K562 (cell line): ENCODE measurements at regions not wholly inside any gene's neighbourhood (a gene's known extent, or its start where the extent isn't known, plus 50 kb on each side); places are given as distances from the start of the nearest gene placed in this dataset.

ENCODE experiments used
- ATAC-seq: fragments of 200-7000 bp; cut with Tn5 transposase; 3 replicates; pipeline ENCODE4 v1.9.1; 2020; ENCODE audit warnings: moderate library complexity
- BruUV-seq: library from RNA; stranded (reverse); fragments of 400-500 nt; replicated peaks from 2 replicates; lab custom pipeline; 2021; lab: Mats Ljungman, UMichigan
- CTCF ChIA-PET: fragments of 300-600 bp; formaldehyde crosslinking; extraction: SDS; loops from one replicate; lab custom pipeline; 2021; ENCODE audit warnings: low intra/inter-chr PET ratio; lab: Yijun Ruan, JAX
- POLR2A ChIA-PET: fragments of 300-600, 350-650 bp; sonication (Branson Sonifier 250); formaldehyde crosslinking; extraction: SDS; loops from one replicate; lab custom pipeline; 2021; ENCODE audit warnings: antibody characterized with exemption, inconsistent platforms; lab: Yijun Ruan, JAX
- DNase-seq, 4 experiments: peaks; one replicate each; pipeline versions ENCODE4 v3.0.0 to v3.0.0-alpha.2; 2011 to 2018; ENCODE audit warnings: low spot score in 3 of 4, mixed read lengths in 3 of 4; ENCODE audit errors: extremely low read depth in 1 of 4
- FAIRE-seq: peaks from 2 replicates; lab custom pipeline; 2011; peaks lifted over from hg19 to GRCh38; lab: Jason Lieb, UNC
- H2AFZ ChIP-seq: 2 replicates; pipeline ENCODE4 v1.6.0; 2011; ENCODE audit warnings: low read depth, low read length, control low read depth, inconsistent platforms
- H3K27ac ChIP-seq: fragments of 200-600 bp; 3 replicates; pipeline ENCODE4 v1.8.0; 2011; ENCODE audit warnings: low read depth, mild to moderate bottlenecking, control low read depth, inconsistent platforms, low read length, moderate library complexity, mixed read lengths; ENCODE audit errors: extremely low read depth
- H3K27me3 ChIP-seq, 2 experiments: fragments of 300-600 bp in 1 of 2; 2 replicates in 1 of 2; 3 replicates in 1 of 2; pipeline versions ENCODE4 v1.6.0 to v1.8.0; 2011; ENCODE audit warnings: inconsistent platforms in 2 of 2, low read length in 2 of 2, mild to moderate bottlenecking in 1 of 2, mixed read lengths in 1 of 2, moderate library complexity in 1 of 2; ENCODE audit not compliant: control insufficient read depth in 2 of 2, insufficient read depth in 2 of 2
- H3K36me3 ChIP-seq: fragments of 300-600 bp; 3 replicates; pipeline ENCODE4 v1.8.0; 2011; ENCODE audit warnings: mild to moderate bottlenecking, low read length, inconsistent platforms; ENCODE audit not compliant: control insufficient read depth, insufficient read depth
- H3K4me1 ChIP-seq, 2 experiments: fragments of 200-600 bp in 1 of 2; replicated peaks in 1 of 2; 2 replicates in 1 of 2; 3 replicates in 1 of 2; pipeline versions ENCODE4 v1.5.1 to v1.8.0; 2011; ENCODE audit warnings: inconsistent platforms in 2 of 2, low read length in 2 of 2, mild to moderate bottlenecking in 1 of 2, mixed read lengths in 1 of 2, moderate library complexity in 1 of 2; ENCODE audit not compliant: control insufficient read depth in 2 of 2, insufficient read depth in 2 of 2
- H3K4me2 ChIP-seq: 2 replicates; pipeline ENCODE4 v1.6.1; 2011; ENCODE audit warnings: low read length, control low read depth, inconsistent platforms, mixed read lengths; ENCODE audit not compliant: insufficient read depth
- H3K4me3 ChIP-seq: fragments of 200-600 bp; sonication (generic), shearing (Covaris generic); 2 replicates; pipeline ENCODE4 v1.5.1; 2016; ENCODE audit warnings: control low read depth, inconsistent platforms
- H3K79me2 ChIP-seq: fragments of 200-600 bp; 3 replicates; pipeline ENCODE4 v1.8.0; 2011; ENCODE audit warnings: low read length, inconsistent platforms; ENCODE audit not compliant: control insufficient read depth, insufficient read depth
- H3K9ac ChIP-seq, 2 experiments: 2 replicates each; pipeline versions ENCODE4 v1.6.0 to v1.6.1; 2011; ENCODE audit warnings: low read depth in 2 of 2, low read length in 2 of 2, control low read depth in 1 of 2, inconsistent platforms in 1 of 2, mild to moderate bottlenecking in 1 of 2, mixed read lengths in 1 of 2; ENCODE audit not compliant: insufficient read depth in 1 of 2
- H3K9me1 ChIP-seq: one replicate; pipeline ENCODE4 v1.6.0; 2011; ENCODE audit warnings: inconsistent platforms, mild to moderate bottlenecking, low read length, moderate library complexity; ENCODE audit not compliant: control insufficient read depth, insufficient read depth
- H3K9me3 ChIP-seq: replicated peaks from 2 replicates; pipeline ENCODE4 v1.5.1; 2011; ENCODE audit warnings: low read depth, low read length, inconsistent platforms; ENCODE audit not compliant: control insufficient read depth, insufficient read depth
- H4K20me1 ChIP-seq: replicated peaks from 2 replicates; pipeline ENCODE4 v1.6.1; 2011; ENCODE audit warnings: low read length, inconsistent platforms, mixed read lengths; ENCODE audit not compliant: control insufficient read depth, insufficient read depth
- CEBPZ ChIP-seq: fragments of 150-350 bp; IDR thresholded peaks from 2 replicates; pipeline ENCODE4 v1.6.1; 2014; ENCODE audit warnings: low read depth, mild to moderate bottlenecking, low read length, borderline replicate concordance
- HMBOX1 ChIP-seq: sonication (generic); IDR thresholded peaks from 2 replicates; pipeline ENCODE4 v1.6.1; 2016
- HSF4 ChIP-seq: fragments of 250-450 bp; sonication (Bioruptor Pico); IDR thresholded peaks from 2 replicates; pipeline ENCODE4 v2.1.2; 2022; ENCODE audit warnings: mild to moderate bottlenecking, moderate library complexity, borderline replicate concordance
- KLF13 ChIP-seq: fragments of 450-650 bp; IDR thresholded peaks from 2 replicates; pipeline ENCODE4 v1.6.1; 2016; ENCODE audit warnings: missing genetic modification characterization, low read depth, mild to moderate bottlenecking, missing compliant biosample characterization, moderate library complexity, borderline replicate concordance
- L3MBTL2 ChIP-seq: fragments of 450-650 bp; IDR thresholded peaks from 2 replicates; pipeline ENCODE4 v1.6.1; 2016; ENCODE audit warnings: mild to moderate bottlenecking, moderate library complexity
- NFE2L1 ChIP-seq: fragments of 450-650 bp; IDR thresholded peaks from 2 replicates; pipeline ENCODE4 v1.6.1; 2016; ENCODE audit warnings: missing genetic modification characterization, low read depth, mild to moderate bottlenecking, missing compliant biosample characterization, moderate library complexity, borderline replicate concordance
- SPI1 ChIP-seq: IDR thresholded peaks from 2 replicates; pipeline ENCODE4 v1.6.1; 2011; ENCODE audit warnings: low read depth, low read length, control low read depth, borderline replicate concordance
- ZKSCAN8 ChIP-seq: fragments of 200-800 bp; sonication (Bioruptor generic); IDR thresholded peaks from 2 replicates; pipeline ENCODE4 v1.6.1; 2016; ENCODE audit warnings: missing genetic modification characterization, missing compliant biosample characterization
- ZNF589 ChIP-seq: fragments of 200-800 bp; sonication (Bioruptor generic); IDR thresholded peaks from 2 replicates; pipeline ENCODE4 v1.6.1; 2016; ENCODE audit warnings: low read depth, missing genetic modification characterization, missing compliant biosample characterization
- ZNF780A ChIP-seq: fragments of 250-450 bp; sonication (Bioruptor Pico); IDR thresholded peaks from 2 replicates; pipeline ENCODE4 v1.5.0; 2021; ENCODE audit warnings: mild to moderate bottlenecking
- WGBS: fragments of 100-300 bp; shearing (Covaris generic); methylation state at CpG from one replicate; pipeline ENCODE4 v1.1.6; 2016; ENCODE audit warnings: low coverage, mixed read lengths; ENCODE audit not compliant: insufficient coverage; ENCODE audit errors: missing lambda C conversion rate; 5-methylcytosine and 5-hydroxymethylcytosine counted together
- in situ Hi-C: fragments of 300-500 bp; cut with MboI; formaldehyde crosslinking; loops from 4 replicates; pipeline ENCODE4 v1.15.0; 2018; ENCODE audit warnings: inconsistent platforms, mixed read lengths
- intact Hi-C: fragments of 100-400 bp; cut with micrococcal nuclease; formaldehyde crosslinking; loops from 2 replicates; pipeline ENCODE4 v1.14.2; 2022
- TF ChIP-seq, protein P1 (sequence below): sonication (generic); formaldehyde crosslinking; IDR thresholded peaks from 2 replicates; pipeline ENCODE4 v1.8.0; 2023; ENCODE audit warnings: mild to moderate bottlenecking, missing genetic modification reagents
- TF ChIP-seq, protein P2 (sequence below): fragments of 450-650 bp; IDR thresholded peaks from 2 replicates; pipeline ENCODE4 v1.7.1; 2018; ENCODE audit warnings: mild to moderate bottlenecking, low read depth; ENCODE audit not compliant: partially characterized antibody

GRCh38 chr3:107963581-107963980 lies 127.2 kb downstream of the CD47 start:
- Histone ChIP-seq H3K4me3 (no peak overlapping the region), H3K9me1 (no peaks in the 10 kb centered on the region), H3K4me1 (peaks cover 0 to 2% of the 10 kb centered on the region in 2 experiments; a peak in 1 of 5 replicates), H2AFZ (no peak overlapping the region), H3K27me3 (no peaks in the 10 kb centered on the region; a peak in 2 of 5 replicates), H3K27ac (no peak overlapping the region), H3K36me3 (no peaks in the 10 kb centered on the region), H3K9me3 (no peaks in the 10 kb centered on the region), H3K79me2 (no peaks in the 10 kb centered on the region), H4K20me1 (no peaks in the 10 kb centered on the region), H3K4me2 (no peak overlapping the region), H3K9ac (no peak overlapping the region)
- ATAC-seq (no peak), DNase-seq (no peak), FAIRE-seq (no peak)
- intact Hi-C loops: no loop called here
- WGBS: 0% methylated on average over 1 of the region's 1 CpG
- ChIA-PET POLR2A (no interaction called here), CTCF (no interaction called here)
- in situ Hi-C loops: no loop called here
- no TSS peak for BruUV-seq
- TF ChIP-seq ZNF780A (CRISPR knock-in tag) (no peak), NFE2L1 (tag) (no peak), SPI1 (no peak), L3MBTL2 (no peak), ZNF589 (no peak), CEBPZ (no peak), ZKSCAN8 (CRISPR knock-in tag) (no peak), HSF4 (CRISPR knock-in tag) (no peak), KLF13 (tag) (no peak), HMBOX1 (no peak)
- TF ChIP-seq, protein P1, sequence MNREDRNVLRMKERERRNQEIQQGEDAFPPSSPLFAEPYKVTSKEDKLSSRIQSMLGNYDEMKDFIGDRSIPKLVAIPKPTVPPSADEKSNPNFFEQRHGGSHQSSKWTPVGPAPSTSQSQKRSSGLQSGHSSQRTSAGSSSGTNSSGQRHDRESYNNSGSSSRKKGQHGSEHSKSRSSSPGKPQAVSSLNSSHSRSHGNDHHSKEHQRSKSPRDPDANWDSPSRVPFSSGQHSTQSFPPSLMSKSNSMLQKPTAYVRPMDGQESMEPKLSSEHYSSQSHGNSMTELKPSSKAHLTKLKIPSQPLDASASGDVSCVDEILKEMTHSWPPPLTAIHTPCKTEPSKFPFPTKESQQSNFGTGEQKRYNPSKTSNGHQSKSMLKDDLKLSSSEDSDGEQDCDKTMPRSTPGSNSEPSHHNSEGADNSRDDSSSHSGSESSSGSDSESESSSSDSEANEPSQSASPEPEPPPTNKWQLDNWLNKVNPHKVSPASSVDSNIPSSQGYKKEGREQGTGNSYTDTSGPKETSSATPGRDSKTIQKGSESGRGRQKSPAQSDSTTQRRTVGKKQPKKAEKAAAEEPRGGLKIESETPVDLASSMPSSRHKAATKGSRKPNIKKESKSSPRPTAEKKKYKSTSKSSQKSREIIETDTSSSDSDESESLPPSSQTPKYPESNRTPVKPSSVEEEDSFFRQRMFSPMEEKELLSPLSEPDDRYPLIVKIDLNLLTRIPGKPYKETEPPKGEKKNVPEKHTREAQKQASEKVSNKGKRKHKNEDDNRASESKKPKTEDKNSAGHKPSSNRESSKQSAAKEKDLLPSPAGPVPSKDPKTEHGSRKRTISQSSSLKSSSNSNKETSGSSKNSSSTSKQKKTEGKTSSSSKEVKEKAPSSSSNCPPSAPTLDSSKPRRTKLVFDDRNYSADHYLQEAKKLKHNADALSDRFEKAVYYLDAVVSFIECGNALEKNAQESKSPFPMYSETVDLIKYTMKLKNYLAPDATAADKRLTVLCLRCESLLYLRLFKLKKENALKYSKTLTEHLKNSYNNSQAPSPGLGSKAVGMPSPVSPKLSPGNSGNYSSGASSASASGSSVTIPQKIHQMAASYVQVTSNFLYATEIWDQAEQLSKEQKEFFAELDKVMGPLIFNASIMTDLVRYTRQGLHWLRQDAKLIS (CRISPR knock-in tag): no peak
- TF ChIP-seq, protein P2, sequence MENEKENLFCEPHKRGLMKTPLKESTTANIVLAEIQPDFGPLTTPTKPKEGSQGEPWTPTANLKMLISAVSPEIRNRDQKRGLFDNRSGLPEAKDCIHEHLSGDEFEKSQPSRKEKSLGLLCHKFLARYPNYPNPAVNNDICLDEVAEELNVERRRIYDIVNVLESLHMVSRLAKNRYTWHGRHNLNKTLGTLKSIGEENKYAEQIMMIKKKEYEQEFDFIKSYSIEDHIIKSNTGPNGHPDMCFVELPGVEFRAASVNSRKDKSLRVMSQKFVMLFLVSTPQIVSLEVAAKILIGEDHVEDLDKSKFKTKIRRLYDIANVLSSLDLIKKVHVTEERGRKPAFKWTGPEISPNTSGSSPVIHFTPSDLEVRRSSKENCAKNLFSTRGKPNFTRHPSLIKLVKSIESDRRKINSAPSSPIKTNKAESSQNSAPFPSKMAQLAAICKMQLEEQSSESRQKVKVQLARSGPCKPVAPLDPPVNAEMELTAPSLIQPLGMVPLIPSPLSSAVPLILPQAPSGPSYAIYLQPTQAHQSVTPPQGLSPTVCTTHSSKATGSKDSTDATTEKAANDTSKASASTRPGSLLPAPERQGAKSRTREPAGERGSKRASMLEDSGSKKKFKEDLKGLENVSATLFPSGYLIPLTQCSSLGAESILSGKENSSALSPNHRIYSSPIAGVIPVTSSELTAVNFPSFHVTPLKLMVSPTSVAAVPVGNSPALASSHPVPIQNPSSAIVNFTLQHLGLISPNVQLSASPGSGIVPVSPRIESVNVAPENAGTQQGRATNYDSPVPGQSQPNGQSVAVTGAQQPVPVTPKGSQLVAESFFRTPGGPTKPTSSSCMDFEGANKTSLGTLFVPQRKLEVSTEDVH: no peak
